LNCaP clone FGC (cell line): ENCODE measurements at regions not wholly inside any gene's neighbourhood (a gene's known extent, or its start where the extent isn't known, plus 50 kb on each side); places are given as distances from the start of the nearest gene placed in this dataset.

ENCODE experiments used
- DNase-seq: peaks from one replicate; pipeline ENCODE4 v3.0.0-alpha.2; 2011; ENCODE audit warnings: low read depth
- H3K4me3 ChIP-seq: 2 replicates; pipeline ENCODE4 v1.5.1; 2011; ENCODE audit warnings: mild to moderate bottlenecking, low read depth, low read length, control low read depth
- CTCF ChIP-seq: IDR thresholded peaks from 2 replicates; pipeline ENCODE4 v1.5.1; 2012; ENCODE audit warnings: mild to moderate bottlenecking; ENCODE audit not compliant: control insufficient read depth, insufficient read depth; ENCODE audit errors: extremely low read depth

- TF ChIP-seq CTCF: no peak
These were observed 114.0 kb upstream of the SDK2 start for GRCh38 chr17:73758245-73758644.

GRCh38 chr17:73759324-73759723 is 115.1 kb upstream of the SDK2 start:
- no peak for TF ChIP-seq CTCF
- no peak for DNase-seq

More at GRCh38 chr17:73758245-73758644, 114.0 kb upstream of the SDK2 start:
- no peak for DNase-seq
- no peak overlapping the region for H3K4me3 ChIP-seq

GRCh38 chr17:73759734-73760438 is 115.6 kb upstream of the SDK2 start:
- DNase-seq: no peak
- no peak overlapping the region for H3K4me3 ChIP-seq
- TF ChIP-seq CTCF: no peak

More at GRCh38 chr17:73759324-73759723, 115.1 kb upstream of the SDK2 start:
- no peak overlapping the region for H3K4me3 ChIP-seq

- H3K4me3 ChIP-seq: no peak overlapping the region
These were observed 116.2 kb upstream of the SDK2 start for GRCh38 chr17:73760439-73760758.

GRCh38 chr17:73765824-73766563 is 121.7 kb upstream of the SDK2 start:
- DNase-seq: no peak
- H3K4me3 ChIP-seq: no peak overlapping the region
- no peak for TF ChIP-seq CTCF

More at GRCh38 chr17:73760439-73760758, 116.2 kb upstream of the SDK2 start:
- no peak for TF ChIP-seq CTCF
- DNase-seq: no peak

GRCh38 chr17:73767696-73768095 is 123.5 kb upstream of the SDK2 start:
- no peak for DNase-seq
- TF ChIP-seq CTCF: no peak
- H3K4me3 ChIP-seq: no peak overlapping the region

GRCh38 chr17:73768691-73769090 is 124.4 kb upstream of the SDK2 start:
- no peak for DNase-seq
- no peak overlapping the region for H3K4me3 ChIP-seq
- TF ChIP-seq CTCF: no peak
